IMR-90 (cell line): ENCODE measurements at regions not wholly inside any gene's neighbourhood (a gene's known extent, or its start where the extent isn't known, plus 50 kb on each side); places are given as distances from the start of the nearest gene placed in this dataset.

ENCODE experiments used
- ATAC-seq: fragments of 200-7000 bp; cut with Tn5 transposase; 2 replicates; pipeline ENCODE4 v1.9.1; 2020; ENCODE audit warnings: low read depth, mild to moderate bottlenecking, moderate library complexity
- BruUV-seq: library from RNA; stranded (reverse); fragments of 400-500 nt; replicated peaks from 2 replicates; lab custom pipeline; 2021; lab: Mats Ljungman, UMichigan
- CTCF ChIA-PET: fragments of 300-600 bp; formaldehyde crosslinking; extraction: SDS; loops from one replicate; lab custom pipeline; 2021; ENCODE audit warnings: antibody characterized with exemption; lab: Yijun Ruan, JAX
- POLR2A ChIA-PET: fragments of 300-600 bp; sonication (Branson Sonifier 250); formaldehyde crosslinking; loops from one replicate; lab custom pipeline; 2022; ENCODE audit warnings: antibody characterized with exemption; ENCODE audit not compliant: unreplicated experiment; lab: Charles Lee
- DNase-seq: peaks from one replicate; pipeline ENCODE4 v3.0.0; 2013
- H2AFZ ChIP-seq: replicated peaks from 2 replicates; pipeline ENCODE3; 2013; ENCODE audit warnings: low read length, mild to moderate bottlenecking; ENCODE audit not compliant: poor library complexity
- H2AK5ac ChIP-seq: 2 replicates; pipeline ENCODE4 v1.6.1; 2013; ENCODE audit warnings: low read depth, low read length, inconsistent platforms
- H2AK9ac ChIP-seq: replicated peaks from 2 replicates; pipeline ENCODE3; 2013; ENCODE audit warnings: mild to moderate bottlenecking, low read depth, low read length, moderate library complexity; ENCODE audit not compliant: poor library complexity
- H2BK120ac ChIP-seq: 2 replicates; pipeline ENCODE4 v1.6.1; 2013; ENCODE audit warnings: low read depth, low read length, inconsistent platforms
- H2BK15ac ChIP-seq: 3 replicates; pipeline ENCODE4 v1.6.1; 2013; ENCODE audit warnings: low read depth, low read length, inconsistent platforms
- H2BK20ac ChIP-seq: 2 replicates; pipeline ENCODE4 v1.6.1; 2013; ENCODE audit warnings: low read depth, mild to moderate bottlenecking, inconsistent platforms, low read length, moderate library complexity
- H2BK5ac ChIP-seq: 2 replicates; pipeline ENCODE4 v1.6.1; 2013; ENCODE audit warnings: mild to moderate bottlenecking, low read depth, low read length, inconsistent platforms; ENCODE audit not compliant: poor library complexity, severe bottlenecking
- H3K14ac ChIP-seq: replicated peaks from 2 replicates; pipeline ENCODE4 v1.6.1; 2013; ENCODE audit warnings: low read depth, low read length, inconsistent platforms
- H3K18ac ChIP-seq: 2 replicates; pipeline ENCODE4 v1.6.1; 2013; ENCODE audit warnings: low read depth, low read length, control low read depth
- H3K23ac ChIP-seq: 2 replicates; pipeline ENCODE4 v1.6.1; 2013; ENCODE audit warnings: low read depth, low read length, inconsistent platforms
- H3K27ac ChIP-seq: 2 replicates; pipeline ENCODE4 v1.5.1; 2013; ENCODE audit warnings: mild to moderate bottlenecking, control low read depth, low read length; ENCODE audit not compliant: insufficient read depth
- H3K27me3 ChIP-seq: 2 replicates; pipeline ENCODE4 v1.6.1; 2013; ENCODE audit warnings: low read length; ENCODE audit not compliant: control insufficient read depth, insufficient read depth
- H3K36me3 ChIP-seq: 2 replicates; pipeline ENCODE4 v1.6.1; 2013; ENCODE audit warnings: low read length, mixed read lengths; ENCODE audit not compliant: control insufficient read depth, insufficient read depth
- H3K4ac ChIP-seq: 2 replicates; pipeline ENCODE4 v1.6.1; 2013; ENCODE audit warnings: low read depth, low read length, inconsistent platforms
- H3K4me1 ChIP-seq: 2 replicates; pipeline ENCODE4 v1.6.1; 2013; ENCODE audit warnings: low read length, mixed read lengths; ENCODE audit not compliant: control insufficient read depth, insufficient read depth
- H3K4me2 ChIP-seq: 2 replicates; pipeline ENCODE4 v1.6.1; 2013; ENCODE audit warnings: low read depth, mild to moderate bottlenecking, control low read depth, low read length, moderate library complexity
- H3K4me3 ChIP-seq: 2 replicates; pipeline ENCODE4 v1.5.1; 2013; ENCODE audit warnings: low read depth, mild to moderate bottlenecking, control low read depth, low read length, moderate library complexity; ENCODE audit not compliant: insufficient read depth
- H3K56ac ChIP-seq: 2 replicates; pipeline ENCODE4 v1.6.1; 2013; ENCODE audit warnings: low read length, inconsistent platforms; ENCODE audit not compliant: insufficient read depth; ENCODE audit errors: extremely low read depth
- H3K79me1 ChIP-seq, 2 experiments: 2 replicates each; pipeline ENCODE4 v1.6.1; 2013; ENCODE audit warnings: low read length in 2 of 2, inconsistent platforms in 1 of 2, low read depth in 1 of 2
- H3K9ac ChIP-seq: 2 replicates; pipeline ENCODE4 v1.6.1; 2013; ENCODE audit warnings: low read depth, low read length, control low read depth
- H3K9me1 ChIP-seq: 2 replicates; pipeline ENCODE4 v1.6.1; 2013; ENCODE audit warnings: low read length, inconsistent platforms; ENCODE audit not compliant: insufficient read depth
- H3K9me3 ChIP-seq: 2 replicates; pipeline ENCODE4 v1.6.1; 2013; ENCODE audit warnings: low read length; ENCODE audit not compliant: control insufficient read depth, insufficient read depth
- H4K20me1 ChIP-seq: 2 replicates; pipeline ENCODE4 v1.6.1; 2013; ENCODE audit warnings: low read length, inconsistent platforms; ENCODE audit not compliant: insufficient read depth
- H4K5ac ChIP-seq: 2 replicates; pipeline ENCODE4 v1.6.1; 2013; ENCODE audit warnings: mild to moderate bottlenecking, low read depth, low read length, control low read depth
- H4K8ac ChIP-seq, 2 experiments: 2 replicates each; pipeline ENCODE4 v1.6.1; 2013; ENCODE audit warnings: low read depth in 2 of 2, low read length in 2 of 2, control low read depth in 1 of 2, inconsistent platforms in 1 of 2
- H4K91ac ChIP-seq: 2 replicates; pipeline ENCODE4 v1.6.1; 2013; ENCODE audit warnings: low read depth, low read length, inconsistent platforms; ENCODE audit not compliant: insufficient read depth
- BHLHE40 ChIP-seq: fragments of 150-350 bp; IDR thresholded peaks from 2 replicates; pipeline ENCODE4 v1.6.1; 2016; ENCODE audit warnings: mild to moderate bottlenecking, low read depth, low read length
- CEBPB ChIP-seq: IDR thresholded peaks from 2 replicates; pipeline ENCODE4 v1.6.1; 2012; ENCODE audit warnings: low read depth, low read length, improper control_type of control experiment
- CTCF ChIP-seq: conservative IDR thresholded peaks from 2 replicates; pipeline ENCODE4 v1.5.1; 2012; ENCODE audit warnings: mild to moderate bottlenecking, low read depth, low read length, improper control_type of control experiment
- FOS ChIP-seq: fragments of 150-350 bp; IDR thresholded peaks from 2 replicates; pipeline ENCODE4 v1.6.1; 2016; ENCODE audit warnings: low read depth, low read length
- MAFK ChIP-seq: IDR thresholded peaks from 2 replicates; pipeline ENCODE4 v1.6.1; 2012; ENCODE audit warnings: low read depth, low read length, improper control_type of control experiment
- NFE2L2 ChIP-seq: fragments of 150-350 bp; IDR thresholded peaks from 2 replicates; pipeline ENCODE4 v1.6.1; 2016; ENCODE audit warnings: low read depth, mild to moderate bottlenecking, low read length
- POLR2A ChIP-seq: IDR thresholded peaks from 2 replicates; pipeline ENCODE4 v1.6.1; 2012; ENCODE audit warnings: mild to moderate bottlenecking, low read depth, low read length
- RAD21 ChIP-seq: IDR thresholded peaks from 2 replicates; pipeline ENCODE4 v1.6.1; 2012; ENCODE audit warnings: low read length, improper control_type of control experiment
- RCOR1 ChIP-seq: IDR thresholded peaks from 2 replicates; pipeline ENCODE4 v1.6.1; 2012; ENCODE audit warnings: mild to moderate bottlenecking, low read length, improper control_type of control experiment; ENCODE audit not compliant: insufficient replicate concordance
- WGBS, 2 experiments: methylation state at CpG; one replicate each; pipeline versions ENCODE4 v1.1.5 to v1.1.7; 2013; ENCODE audit warnings: missing lambda C conversion rate in 2 of 2; ENCODE audit not compliant: insufficient read length in 1 of 2; ENCODE audit errors: extremely low coverage in 2 of 2; 5-methylcytosine and 5-hydroxymethylcytosine counted together
- dilution Hi-C: fragments of 300-500 bp; cut with HindIII; formaldehyde crosslinking; loops from one replicate; pipeline ENCODE4 v1.14.3; 2018; ENCODE audit warnings: low sequenced_read_pairs; ENCODE audit not compliant: unreplicated experiment
- in situ Hi-C: fragments of 300-500 bp; cut with MboI; formaldehyde crosslinking; loops from 3 replicates; pipeline ENCODE4 v1.14.3; 2019; ENCODE audit warnings: low sequenced_read_pairs, inconsistent platforms, mixed read lengths
- intact Hi-C: fragments of 100-400 bp; cut with micrococcal nuclease; formaldehyde crosslinking; loops from 2 replicates; pipeline ENCODE4 v1.10.0; 2022
- TF ChIP-seq, protein P1 (sequence below): fragments of 150-350 bp; IDR thresholded peaks from 2 replicates; pipeline ENCODE4 v1.6.1; 2016; ENCODE audit warnings: low read depth, mild to moderate bottlenecking, low read length, moderate library complexity, borderline replicate concordance

- WGBS, 2 experiments = 87% methylated on average over 3 of the region's 10 CpGs; no CpG with 5 or more reads in 1 of the 2 experiments
- H3K4ac ChIP-seq = no peak overlapping the region
- no peak overlapping the region for H2BK20ac ChIP-seq
- no peaks in the 10 kb centered on the region for H4K20me1 ChIP-seq
- H3K79me1 ChIP-seq = no peaks in the 10 kb centered on the region
- no peak overlapping the region for H3K18ac ChIP-seq
- H2BK5ac ChIP-seq = no peak overlapping the region
- no peak overlapping the region for H3K4me2 ChIP-seq
- dilution Hi-C loops (no loop called here), intact Hi-C loops (no loop called here), in situ Hi-C loops (no loop called here)
- no peak overlapping the region for H4K91ac ChIP-seq
- H3K56ac ChIP-seq = no peak overlapping the region
- no peak overlapping the region for H2BK120ac ChIP-seq
- ATAC-seq = no peak
- no peak overlapping the region for H2BK15ac ChIP-seq
- H3K27ac ChIP-seq = no peak overlapping the region
- H3K36me3 ChIP-seq = no peaks in the 10 kb centered on the region
- H3K9ac ChIP-seq = no peak overlapping the region
- H4K8ac ChIP-seq = no peak overlapping the region
- DNase-seq = no peak
- H2AFZ ChIP-seq = no peak overlapping the region
- no peaks in the 10 kb centered on the region for H3K9me3 ChIP-seq
- H3K14ac ChIP-seq = no peak overlapping the region
- H2AK5ac ChIP-seq = no peak overlapping the region
- no peak for TF ChIP-seq POLR2A
- TF ChIP-seq CEBPB = no peak
- no peak for TF ChIP-seq FOS
- no peak for TF ChIP-seq MAFK
- TF ChIP-seq RAD21 = no peak
- TF ChIP-seq RCOR1 = no peak
- TF ChIP-seq NFE2L2 = no peak
- TF ChIP-seq, protein P1, sequence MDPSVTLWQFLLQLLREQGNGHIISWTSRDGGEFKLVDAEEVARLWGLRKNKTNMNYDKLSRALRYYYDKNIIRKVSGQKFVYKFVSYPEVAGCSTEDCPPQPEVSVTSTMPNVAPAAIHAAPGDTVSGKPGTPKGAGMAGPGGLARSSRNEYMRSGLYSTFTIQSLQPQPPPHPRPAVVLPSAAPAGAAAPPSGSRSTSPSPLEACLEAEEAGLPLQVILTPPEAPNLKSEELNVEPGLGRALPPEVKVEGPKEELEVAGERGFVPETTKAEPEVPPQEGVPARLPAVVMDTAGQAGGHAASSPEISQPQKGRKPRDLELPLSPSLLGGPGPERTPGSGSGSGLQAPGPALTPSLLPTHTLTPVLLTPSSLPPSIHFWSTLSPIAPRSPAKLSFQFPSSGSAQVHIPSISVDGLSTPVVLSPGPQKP = no peak
- TF ChIP-seq CTCF = no peak
- TF ChIP-seq BHLHE40 = no peak
- H2AK9ac ChIP-seq = no peak overlapping the region
- CTCF ChIA-PET = no interaction called here
- no peaks in the 10 kb centered on the region; the same call in 1 of the 2 replicates for H3K27me3 ChIP-seq
- no peaks in the 10 kb centered on the region for H3K9me1 ChIP-seq
- no peak overlapping the region for H4K5ac ChIP-seq
- no peaks in the 10 kb centered on the region for H3K4me1 ChIP-seq
- no peak overlapping the region for H3K23ac ChIP-seq
- H3K4me3 ChIP-seq = no peak overlapping the region
- POLR2A ChIA-PET = no interaction called here
- BruUV-seq = no TSS peak
Measured at GRCh38 chr3:69460034-69460433, 74.1 kb upstream of the FRMD4B start.
